NCI-H128 (cell line): ENCODE measurements at regions not wholly inside any gene's neighbourhood (a gene's known extent, or its start where the extent isn't known, plus 50 kb on each side); places are given as distances from the start of the nearest gene placed in this dataset.

Experiments used
- DNase-seq: peaks from one replicate; lab custom pipeline; 2025; ENCODE audit not compliant: unreplicated experiment; lab: John Stamatoyannopoulos, UW

- DNase-seq: no peak
These were observed 507.5 kb downstream of the MTRR start for GRCh38 chr5:8376478-8376877.

GRCh38 chr5:8381972-8382371 lies 513.0 kb downstream of the MTRR start:
- DNase-seq: no peak

- no peak for DNase-seq
These were observed 513.5 kb downstream of the MTRR start for GRCh38 chr5:8382456-8382855.

- DNase-seq: peak; percentile 80
These were observed 514.7 kb downstream of the MTRR start for GRCh38 chr5:8383616-8384015.

GRCh38 chr5:8386719-8387288 lies 517.9 kb downstream of the MTRR start:
- no peak for DNase-seq

- no peak for DNase-seq
These were observed 523.0 kb downstream of the MTRR start for GRCh38 chr5:8391911-8392310.

- DNase-seq: no peak
These were observed 524.3 kb downstream of the MTRR start for GRCh38 chr5:8393240-8393639.

- no peak for DNase-seq
These were observed 526.0 kb downstream of the MTRR start for GRCh38 chr5:8394965-8395364.

GRCh38 chr5:8396246-8396645 lies 527.3 kb downstream of the MTRR start:
- DNase-seq: no peak

GRCh38 chr5:8396756-8397155 lies 527.8 kb downstream of the MTRR start:
- DNase-seq: no peak

- DNase-seq: peak; percentile 58
These were observed 530.5 kb downstream of the MTRR start for GRCh38 chr5:8399471-8399870.

GRCh38 chr5:8408258-8408657 lies 539.3 kb downstream of the MTRR start:
- DNase-seq: no peak

GRCh38 chr5:8410618-8411017 lies 541.7 kb downstream of the MTRR start:
- no peak for DNase-seq

GRCh38 chr5:8413975-8414374 lies 545.0 kb downstream of the MTRR start:
- DNase-seq: no peak

- no peak for DNase-seq
These were observed 548.5 kb downstream of the MTRR start for GRCh38 chr5:8417316-8418048.

- DNase-seq: no peak
These were observed 549.1 kb downstream of the MTRR start for GRCh38 chr5:8418049-8418426.

- no peak for DNase-seq
These were observed 561.1 kb downstream of the MTRR start for GRCh38 chr5:8429778-8430758.

GRCh38 chr5:8434501-8434900 lies 565.6 kb downstream of the MTRR start:
- DNase-seq: no peak

GRCh38 chr5:8436924-8437323 lies 568.0 kb downstream of the MTRR start:
- no peak for DNase-seq

- no peak for DNase-seq
These were observed 576.2 kb downstream of the MTRR start for GRCh38 chr5:8445139-8445538.

GRCh38 chr5:8446179-8446578 lies 577.2 kb downstream of the MTRR start:
- DNase-seq: no peak

- no peak for DNase-seq
These were observed 587.9 kb downstream of the MTRR start for GRCh38 chr5:8456846-8457186.
